Neural cell (in vitro differentiated cells): ENCODE measurements at regions not wholly inside any gene's neighbourhood (a gene's known extent, or its start where the extent isn't known, plus 50 kb on each side); places are given as distances from the start of the nearest gene placed in this dataset.
A peak's percentile ranks its signal among the peaks of the same experiment; 100 is the strongest.

Experiments used
- H2AFZ ChIP-seq: fragments of 200-600, 300-800 bp; sonication (generic), shearing (Covaris generic); 2 replicates; pipeline ENCODE4 v1.6.0; 2014; ENCODE audit warnings: low read depth, mild to moderate bottlenecking, antibody characterized with exemption, low read length, moderate library complexity
- H3F3A ChIP-seq: fragments of 200-600 bp; shearing (Covaris generic); 2 replicates; pipeline ENCODE4 v1.6.1; 2016; ENCODE audit warnings: mild to moderate bottlenecking, moderate library complexity, mixed read lengths, antibody characterized with exemption, low read length; ENCODE audit not compliant: insufficient read depth, poor library complexity, severe bottlenecking
- H3K27ac ChIP-seq: fragments of 200-600, 300-800 bp; sonication (generic), shearing (Covaris generic); 2 replicates; pipeline ENCODE4 v1.5.1; 2014; ENCODE audit warnings: mild to moderate bottlenecking, low read length, moderate library complexity
- H3K27me3 ChIP-seq: fragments of 300-800, 200-600 bp; sonication (generic), shearing (Covaris generic); 2 replicates; pipeline ENCODE4 v1.6.0; 2014; ENCODE audit warnings: mild to moderate bottlenecking, low read depth, low read length, moderate library complexity; ENCODE audit not compliant: insufficient read depth
- H3K36me3 ChIP-seq: fragments of 300-800, 200-600 bp; sonication (generic), shearing (Covaris generic); 2 replicates; pipeline ENCODE4 v1.5.1; 2014; ENCODE audit warnings: mild to moderate bottlenecking, antibody characterized with exemption, low read length, moderate library complexity; ENCODE audit not compliant: insufficient read depth
- H3K4me2 ChIP-seq: fragments of 300-800, 200-600 bp; sonication (generic), shearing (Covaris generic); 2 replicates; pipeline ENCODE4 v1.6.0; 2014; ENCODE audit warnings: mild to moderate bottlenecking, low read length
- H3K4me3 ChIP-seq: fragments of 300-800, 200-600 bp; sonication (generic), shearing (Covaris generic); 2 replicates; pipeline ENCODE4 v1.5.1; 2014; ENCODE audit warnings: mild to moderate bottlenecking, low read length, moderate library complexity
- H3K79me2 ChIP-seq: fragments of 200-600 bp; shearing (Covaris generic); replicated peaks from 2 replicates; pipeline ENCODE4 v1.6.0; 2014; ENCODE audit warnings: mild to moderate bottlenecking, low read length, moderate library complexity; ENCODE audit not compliant: insufficient read depth
- H3K9ac ChIP-seq: fragments of 300-800, 200-600 bp; sonication (generic), shearing (Covaris generic); 2 replicates; pipeline ENCODE4 v1.6.1; 2016; ENCODE audit warnings: mild to moderate bottlenecking, low read length, mixed read lengths
- H3K9me2 ChIP-seq: fragments of 200-600 bp; shearing (Covaris generic); 2 replicates; pipeline ENCODE4 v1.6.1; 2016; ENCODE audit warnings: mild to moderate bottlenecking, low read length, mixed read lengths; ENCODE audit not compliant: insufficient read depth
- H3K9me3 ChIP-seq: fragments of 200-600, 300-800 bp; sonication (generic), shearing (Covaris generic); 2 replicates; pipeline ENCODE4 v1.6.1; 2016; ENCODE audit warnings: mild to moderate bottlenecking, mixed run types, low read length, moderate library complexity, mixed read lengths
- H4K20me1 ChIP-seq: fragments of 200-600 bp; shearing (Covaris generic); 2 replicates; pipeline ENCODE4 v1.6.1; 2016; ENCODE audit warnings: mild to moderate bottlenecking, mixed run types; ENCODE audit not compliant: insufficient read depth
- EP300 ChIP-seq: fragments of 450-650 bp; conservative IDR thresholded peaks from 2 replicates; pipeline ENCODE4 v1.6.1; 2014; ENCODE audit warnings: antibody characterized with exemption, mild to moderate bottlenecking, moderate library complexity; ENCODE audit not compliant: poor library complexity, severe bottlenecking
- EZH2 ChIP-seq: fragments of 200-600, 300-800 bp; shearing (Covaris generic), sonication (generic); IDR thresholded peaks from 2 replicates; pipeline ENCODE4 v1.6.1; 2014; ENCODE audit warnings: antibody characterized with exemption, low read length, borderline replicate concordance, mild to moderate bottlenecking; ENCODE audit not compliant: insufficient read depth, poor library complexity, severe bottlenecking
- MXI1 ChIP-seq: fragments of 450-650 bp; conservative IDR thresholded peaks from 2 replicates; pipeline ENCODE4 v1.6.1; 2014; ENCODE audit warnings: antibody characterized with exemption, mild to moderate bottlenecking; ENCODE audit not compliant: poor library complexity, severe bottlenecking
- POLR2AphosphoS5 ChIP-seq: IDR thresholded peaks from 2 replicates; pipeline ENCODE4 v1.6.1; 2012
- RAD21 ChIP-seq: fragments of 450-650 bp; conservative IDR thresholded peaks from 2 replicates; pipeline ENCODE4 v1.6.1; 2014; ENCODE audit warnings: antibody characterized with exemption, mild to moderate bottlenecking, moderate library complexity
- SMC3 ChIP-seq: fragments of 450-650 bp; conservative IDR thresholded peaks from 2 replicates; pipeline ENCODE4 v1.6.1; 2014; ENCODE audit warnings: antibody characterized with exemption, mild to moderate bottlenecking, moderate library complexity; ENCODE audit not compliant: poor library complexity
- TAF1 ChIP-seq: IDR thresholded peaks from 2 replicates; pipeline ENCODE4 v1.6.1; 2012; ENCODE audit warnings: low read depth
- TF ChIP-seq, protein P1 (sequence below): fragments of 450-650 bp; IDR thresholded peaks from 2 replicates; pipeline ENCODE4 v1.5.1; 2014; ENCODE audit warnings: antibody characterized with exemption, mild to moderate bottlenecking, moderate library complexity; ENCODE audit not compliant: poor library complexity, severe bottlenecking
- TF ChIP-seq, protein P2 (sequence below): IDR thresholded peaks from 2 replicates; pipeline ENCODE4 v1.6.1; 2012; ENCODE audit warnings: borderline replicate concordance

- TF ChIP-seq, protein P1, sequence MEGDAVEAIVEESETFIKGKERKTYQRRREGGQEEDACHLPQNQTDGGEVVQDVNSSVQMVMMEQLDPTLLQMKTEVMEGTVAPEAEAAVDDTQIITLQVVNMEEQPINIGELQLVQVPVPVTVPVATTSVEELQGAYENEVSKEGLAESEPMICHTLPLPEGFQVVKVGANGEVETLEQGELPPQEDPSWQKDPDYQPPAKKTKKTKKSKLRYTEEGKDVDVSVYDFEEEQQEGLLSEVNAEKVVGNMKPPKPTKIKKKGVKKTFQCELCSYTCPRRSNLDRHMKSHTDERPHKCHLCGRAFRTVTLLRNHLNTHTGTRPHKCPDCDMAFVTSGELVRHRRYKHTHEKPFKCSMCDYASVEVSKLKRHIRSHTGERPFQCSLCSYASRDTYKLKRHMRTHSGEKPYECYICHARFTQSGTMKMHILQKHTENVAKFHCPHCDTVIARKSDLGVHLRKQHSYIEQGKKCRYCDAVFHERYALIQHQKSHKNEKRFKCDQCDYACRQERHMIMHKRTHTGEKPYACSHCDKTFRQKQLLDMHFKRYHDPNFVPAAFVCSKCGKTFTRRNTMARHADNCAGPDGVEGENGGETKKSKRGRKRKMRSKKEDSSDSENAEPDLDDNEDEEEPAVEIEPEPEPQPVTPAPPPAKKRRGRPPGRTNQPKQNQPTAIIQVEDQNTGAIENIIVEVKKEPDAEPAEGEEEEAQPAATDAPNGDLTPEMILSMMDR = no peak
- TF ChIP-seq MXI1 (no peak), EZH2 (no peak), RAD21 (no peak), TAF1 (no peak), EP300 (no peak), SMC3 (no peak), POLR2AphosphoS5 (no peak)
- TF ChIP-seq, protein P2, sequence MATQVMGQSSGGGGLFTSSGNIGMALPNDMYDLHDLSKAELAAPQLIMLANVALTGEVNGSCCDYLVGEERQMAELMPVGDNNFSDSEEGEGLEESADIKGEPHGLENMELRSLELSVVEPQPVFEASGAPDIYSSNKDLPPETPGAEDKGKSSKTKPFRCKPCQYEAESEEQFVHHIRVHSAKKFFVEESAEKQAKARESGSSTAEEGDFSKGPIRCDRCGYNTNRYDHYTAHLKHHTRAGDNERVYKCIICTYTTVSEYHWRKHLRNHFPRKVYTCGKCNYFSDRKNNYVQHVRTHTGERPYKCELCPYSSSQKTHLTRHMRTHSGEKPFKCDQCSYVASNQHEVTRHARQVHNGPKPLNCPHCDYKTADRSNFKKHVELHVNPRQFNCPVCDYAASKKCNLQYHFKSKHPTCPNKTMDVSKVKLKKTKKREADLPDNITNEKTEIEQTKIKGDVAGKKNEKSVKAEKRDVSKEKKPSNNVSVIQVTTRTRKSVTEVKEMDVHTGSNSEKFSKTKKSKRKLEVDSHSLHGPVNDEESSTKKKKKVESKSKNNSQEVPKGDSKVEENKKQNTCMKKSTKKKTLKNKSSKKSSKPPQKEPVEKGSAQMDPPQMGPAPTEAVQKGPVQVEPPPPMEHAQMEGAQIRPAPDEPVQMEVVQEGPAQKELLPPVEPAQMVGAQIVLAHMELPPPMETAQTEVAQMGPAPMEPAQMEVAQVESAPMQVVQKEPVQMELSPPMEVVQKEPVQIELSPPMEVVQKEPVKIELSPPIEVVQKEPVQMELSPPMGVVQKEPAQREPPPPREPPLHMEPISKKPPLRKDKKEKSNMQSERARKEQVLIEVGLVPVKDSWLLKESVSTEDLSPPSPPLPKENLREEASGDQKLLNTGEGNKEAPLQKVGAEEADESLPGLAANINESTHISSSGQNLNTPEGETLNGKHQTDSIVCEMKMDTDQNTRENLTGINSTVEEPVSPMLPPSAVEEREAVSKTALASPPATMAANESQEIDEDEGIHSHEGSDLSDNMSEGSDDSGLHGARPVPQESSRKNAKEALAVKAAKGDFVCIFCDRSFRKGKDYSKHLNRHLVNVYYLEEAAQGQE = no peak
- Histone ChIP-seq H3F3A (no peaks in the 10 kb centered on the region), H3K9me2 (no peaks in the 10 kb centered on the region), H3K4me3 (no peak overlapping the region), H3K4me2 (no peak overlapping the region), H3K36me3 (no peaks in the 10 kb centered on the region), H3K9ac (no peak overlapping the region), H3K27ac (no peak overlapping the region), H4K20me1 (no peaks in the 10 kb centered on the region), H3K79me2 (no peaks in the 10 kb centered on the region), H3K27me3 (no peaks in the 10 kb centered on the region), H3K9me3 (no peaks in the 10 kb centered on the region), H2AFZ (no peak overlapping the region)
These were observed 963.4 kb upstream of the NRXN1 start for GRCh38 chr2:51995293-51995692.

- no peak overlapping the region for H3K4me2 ChIP-seq
- no peaks in the 10 kb centered on the region for H3K9me2 ChIP-seq
- H3K79me2 ChIP-seq = no peaks in the 10 kb centered on the region
- H3K27me3 ChIP-seq = no peaks in the 10 kb centered on the region
- H3K4me3 ChIP-seq = no peak overlapping the region
- H3F3A ChIP-seq = no peaks in the 10 kb centered on the region
- H2AFZ ChIP-seq = no peak overlapping the region
- no peaks in the 10 kb centered on the region for H3K9me3 ChIP-seq
- H3K27ac ChIP-seq = no peak overlapping the region
- no peaks in the 10 kb centered on the region for H3K36me3 ChIP-seq
- no peaks in the 10 kb centered on the region for H4K20me1 ChIP-seq
- TF ChIP-seq EP300 (peak; percentile 44), TAF1 (no peak)
- no peak overlapping the region for H3K9ac ChIP-seq
These were observed 962.3 kb upstream of the NRXN1 start for GRCh38 chr2:51994123-51994763.

- Histone ChIP-seq H3K9me2 (no peaks in the 10 kb centered on the region), H3K79me2 (no peaks in the 10 kb centered on the region), H3K9me3 (no peaks in the 10 kb centered on the region), H3F3A (no peaks in the 10 kb centered on the region), H3K4me3 (no peak overlapping the region), H2AFZ (no peak overlapping the region), H3K36me3 (no peaks in the 10 kb centered on the region), H3K4me2 (no peak overlapping the region), H4K20me1 (no peaks in the 10 kb centered on the region), H3K27ac (no peak overlapping the region), H3K27me3 (no peaks in the 10 kb centered on the region), H3K9ac (no peak overlapping the region)
- TF ChIP-seq, protein P1 = no peak
- TF ChIP-seq EP300 = no peak
- no peak for TF ChIP-seq EZH2
- no peak for TF ChIP-seq POLR2AphosphoS5
- no peak for TF ChIP-seq MXI1
- TF ChIP-seq TAF1 = no peak
- TF ChIP-seq, protein P2 = no peak
- TF ChIP-seq RAD21 = no peak
- TF ChIP-seq SMC3 = no peak
These were observed 958.8 kb upstream of the NRXN1 start for GRCh38 chr2:51990684-51991083.
